CD4-positive, alpha-beta memory T cell (primary cell): ENCODE measurements at regions not wholly inside any gene's neighbourhood (a gene's known extent, or its start where the extent isn't known, plus 50 kb on each side); places are given as distances from the start of the nearest gene placed in this dataset.
A peak's percentile ranks its signal among the peaks of the same experiment; 100 is the strongest.

Experiments
- CTCF ChIA-PET: fragments of 350-600 bp; sonication (Branson Sonifier 250); formaldehyde crosslinking; loops from one replicate; lab custom pipeline; 2021; ENCODE audit warnings: inconsistent platforms; ENCODE audit not compliant: partially characterized antibody; lab: Charles Lee
- POLR2A ChIA-PET: fragments of 350-600 bp; sonication (Branson Sonifier 250); formaldehyde crosslinking; loops from one replicate; lab custom pipeline; 2021; ENCODE audit not compliant: partially characterized antibody; lab: Charles Lee
- DNase-seq, 5 donors: peaks; one replicate each; pipeline versions ENCODE4 v3.0.0 to v3.0.0-alpha.2; 2020 to 2022; ENCODE audit warnings: mixed read lengths in 1 of 5
- H3K27ac ChIP-seq: one replicate; pipeline ENCODE4 v1.7.0; 2013; ENCODE audit warnings: low read depth, low read length
- H3K27me3 ChIP-seq: 2 replicates; pipeline ENCODE4 v1.7.0; 2013; ENCODE audit warnings: mild to moderate bottlenecking, low read length, moderate library complexity; ENCODE audit not compliant: insufficient read depth
- H3K36me3 ChIP-seq: 2 replicates; pipeline ENCODE4 v1.7.0; 2013; ENCODE audit warnings: mild to moderate bottlenecking, low read length, moderate library complexity; ENCODE audit not compliant: insufficient read depth
- H3K4me1 ChIP-seq: 2 replicates; pipeline ENCODE4 v1.7.0; 2013; ENCODE audit warnings: mild to moderate bottlenecking, low read length, moderate library complexity; ENCODE audit not compliant: insufficient read depth
- H3K4me3 ChIP-seq, 2 donors: one replicate each; pipeline ENCODE4 v1.7.0; 2013; ENCODE audit warnings: low read length in 2 of 2, mild to moderate bottlenecking in 1 of 2
- H3K9me3 ChIP-seq, 2 donors: one replicate each; pipeline ENCODE4 v1.7.0; 2013; ENCODE audit warnings: low read length in 2 of 2, control low read depth in 1 of 2; ENCODE audit not compliant: control insufficient read depth in 1 of 2
- H3K27ac Mint-ChIP-seq, 7 donors: one replicate each; pipeline ENCODE4 v1.8.0; 2020 to 2021; ENCODE audit warnings: mixed read lengths in 7 of 7, mild to moderate bottlenecking in 6 of 7, inconsistent platforms in 3 of 7, moderate library complexity in 3 of 7
- H3K27me3 Mint-ChIP-seq, 2 donors: one replicate each; pipeline ENCODE4 v1.8.0; 2020 to 2021; ENCODE audit warnings: mixed read lengths in 2 of 2
- H3K36me3 Mint-ChIP-seq, 2 donors: one replicate each; pipeline ENCODE4 v1.8.0; 2020 to 2021; ENCODE audit warnings: mixed read lengths in 2 of 2, inconsistent platforms in 1 of 2, mild to moderate bottlenecking in 1 of 2
- H3K4me1 Mint-ChIP-seq, 4 donors: one replicate each; pipeline ENCODE4 v1.8.0; 2020 to 2021; ENCODE audit warnings: mixed read lengths in 4 of 4, mild to moderate bottlenecking in 1 of 4
- H3K4me3 Mint-ChIP-seq, 8 donors: one replicate each; pipeline ENCODE4 v1.8.0; 2020 to 2021; ENCODE audit warnings: mixed read lengths in 8 of 8, mild to moderate bottlenecking in 7 of 8, moderate library complexity in 6 of 8, inconsistent platforms in 3 of 8
- H3K9me3 Mint-ChIP-seq, 8 donors: one replicate each; pipeline ENCODE4 v1.8.0; 2020 to 2021; ENCODE audit warnings: mixed read lengths in 8 of 8, mild to moderate bottlenecking in 5 of 8, inconsistent platforms in 3 of 8, moderate library complexity in 1 of 8
- intact Hi-C: fragments of 100-400 bp; cut with micrococcal nuclease; formaldehyde crosslinking; loops from one replicate; pipeline ENCODE4 v1.15.1; 2023

GRCh38 chr2:217477583-217477982 is 525.2 kb downstream of the TNS1 start:
- CTCF ChIA-PET = no interaction called here
- H3K9me3 ChIP-seq = no peaks in the 10 kb centered on the region
- no peak for DNase-seq
- POLR2A ChIA-PET = no interaction called here
- no peaks in the 10 kb centered on the region for H3K27me3 ChIP-seq
- H3K4me1 ChIP-seq = no peaks in the 10 kb centered on the region
- Mint-ChIP-seq H3K4me3 (no peak overlapping the region), H3K4me1 (no peaks in the 10 kb centered on the region), H3K27me3 (no peaks in the 10 kb centered on the region), H3K9me3 (no peaks in the 10 kb centered on the region), H3K36me3 (peaks cover 2 to 10% of the 10 kb centered on the region in 2 donors), H3K27ac (no peak overlapping the region)
- H3K27ac ChIP-seq = no peak overlapping the region
- intact Hi-C loops = no loop called here
- H3K36me3 ChIP-seq = no peaks in the 10 kb centered on the region
- H3K4me3 ChIP-seq = no peak overlapping the region

DNA sequence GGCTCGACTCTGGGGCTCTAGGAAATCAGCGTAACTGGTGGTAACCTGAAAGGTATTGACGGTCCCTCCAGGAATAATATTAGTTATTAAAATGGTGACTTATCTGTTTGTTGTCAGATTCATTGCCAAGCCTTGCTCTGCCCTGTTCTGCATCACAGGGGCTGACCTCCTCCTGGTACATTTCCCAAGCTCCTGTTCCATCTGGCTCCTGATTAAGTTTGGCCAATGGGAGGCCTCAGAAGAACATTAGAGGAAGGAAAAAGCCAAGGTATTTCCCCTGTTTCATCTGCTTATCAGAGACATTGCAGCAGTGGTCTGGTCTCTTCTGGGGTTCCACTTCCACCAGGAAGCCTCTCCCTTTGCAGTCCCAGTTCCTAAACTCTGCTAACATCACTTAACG is 527.0 kb downstream of the TNS1 start:
- Mint-ChIP-seq H3K36me3 (peaks cover 2 to 10% of the 10 kb centered on the region in 2 donors), H3K27me3 (no peaks in the 10 kb centered on the region), H3K4me3 (no peak overlapping the region), H3K27ac (no peak overlapping the region), H3K4me1 (no peaks in the 10 kb centered on the region), H3K9me3 (no peaks in the 10 kb centered on the region)
- Histone ChIP-seq H3K36me3 (no peaks in the 10 kb centered on the region), H3K27me3 (no peaks in the 10 kb centered on the region), H3K27ac (no peak overlapping the region), H3K4me1 (no peaks in the 10 kb centered on the region), H3K4me3 (no peak overlapping the region), H3K9me3 (no peaks in the 10 kb centered on the region)
- intact Hi-C loops = no loop called here
- ChIA-PET POLR2A (no interaction called here), CTCF (no interaction called here)
- no peak for DNase-seq

DNA sequence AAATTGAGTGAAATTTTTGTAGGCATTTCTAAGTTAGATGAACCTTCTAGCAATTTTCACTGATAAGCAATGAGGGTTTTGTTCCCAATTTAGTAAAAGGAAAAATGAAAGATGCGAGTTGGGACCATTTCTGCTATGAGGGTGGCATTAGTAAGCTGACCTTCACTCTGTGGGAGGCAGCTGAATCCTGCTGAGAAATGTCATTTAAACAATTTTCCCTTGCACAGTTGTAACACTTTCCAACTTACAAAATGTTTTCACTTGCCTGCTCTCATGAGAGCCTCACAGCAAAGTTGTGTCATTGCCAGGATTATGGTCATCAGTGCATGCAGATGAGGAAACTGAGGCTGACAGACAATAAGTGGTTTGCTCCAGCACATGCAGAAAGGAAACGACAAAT is 527.7 kb downstream of the TNS1 start:
- H3K9me3 ChIP-seq = no peaks in the 10 kb centered on the region
- no peaks in the 10 kb centered on the region for H3K27me3 ChIP-seq
- H3K36me3 ChIP-seq = no peaks in the 10 kb centered on the region
- ChIA-PET CTCF (no interaction called here), POLR2A (no interaction called here)
- Mint-ChIP-seq H3K27me3 (no peaks in the 10 kb centered on the region), H3K4me1 (no peaks in the 10 kb centered on the region), H3K36me3 (peaks cover 2 to 10% of the 10 kb centered on the region in 2 donors), H3K27ac (no peak overlapping the region), H3K4me3 (no peak overlapping the region), H3K9me3 (no peaks in the 10 kb centered on the region)
- H3K4me1 ChIP-seq = no peaks in the 10 kb centered on the region
- intact Hi-C loops = no loop called here
- DNase-seq = no peak
- no peak overlapping the region for H3K27ac ChIP-seq
- H3K4me3 ChIP-seq = no peak overlapping the region

DNA sequence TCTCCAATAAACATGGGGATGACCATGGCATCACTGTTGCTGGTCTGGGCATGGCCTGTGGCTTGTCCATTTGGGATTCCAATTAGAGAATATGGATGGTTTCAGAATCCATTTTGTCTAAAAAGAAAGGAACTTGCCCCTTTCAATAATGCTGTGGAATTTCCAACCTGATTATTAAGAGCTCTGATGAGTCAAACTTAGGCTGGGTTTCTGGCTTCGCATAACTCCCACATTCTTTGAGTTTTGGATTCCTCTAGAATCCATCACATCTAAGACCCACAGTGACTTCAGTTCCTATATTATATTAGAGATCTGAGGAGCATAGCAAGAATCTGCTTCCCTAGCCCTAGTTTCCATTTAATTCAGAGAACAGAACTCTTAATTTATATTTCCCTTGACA is 531.5 kb downstream of the TNS1 start:
- Mint-ChIP-seq H3K36me3 (peaks cover 1 to 6% of the 10 kb centered on the region in 2 donors), H3K27ac (no peak overlapping the region), H3K4me1 (no peaks in the 10 kb centered on the region), H3K27me3 (no peaks in the 10 kb centered on the region), H3K4me3 (no peak overlapping the region), H3K9me3 (no peaks in the 10 kb centered on the region)
- no peaks in the 10 kb centered on the region for H3K9me3 ChIP-seq
- no peaks in the 10 kb centered on the region for H3K27me3 ChIP-seq
- H3K27ac ChIP-seq = no peak overlapping the region
- H3K4me1 ChIP-seq = no peaks in the 10 kb centered on the region
- CTCF ChIA-PET = no interaction called here
- H3K4me3 ChIP-seq = no peak overlapping the region
- no peaks in the 10 kb centered on the region for H3K36me3 ChIP-seq
- no peak for DNase-seq
- intact Hi-C loops = no loop called here
- POLR2A ChIA-PET = no interaction called here

DNA sequence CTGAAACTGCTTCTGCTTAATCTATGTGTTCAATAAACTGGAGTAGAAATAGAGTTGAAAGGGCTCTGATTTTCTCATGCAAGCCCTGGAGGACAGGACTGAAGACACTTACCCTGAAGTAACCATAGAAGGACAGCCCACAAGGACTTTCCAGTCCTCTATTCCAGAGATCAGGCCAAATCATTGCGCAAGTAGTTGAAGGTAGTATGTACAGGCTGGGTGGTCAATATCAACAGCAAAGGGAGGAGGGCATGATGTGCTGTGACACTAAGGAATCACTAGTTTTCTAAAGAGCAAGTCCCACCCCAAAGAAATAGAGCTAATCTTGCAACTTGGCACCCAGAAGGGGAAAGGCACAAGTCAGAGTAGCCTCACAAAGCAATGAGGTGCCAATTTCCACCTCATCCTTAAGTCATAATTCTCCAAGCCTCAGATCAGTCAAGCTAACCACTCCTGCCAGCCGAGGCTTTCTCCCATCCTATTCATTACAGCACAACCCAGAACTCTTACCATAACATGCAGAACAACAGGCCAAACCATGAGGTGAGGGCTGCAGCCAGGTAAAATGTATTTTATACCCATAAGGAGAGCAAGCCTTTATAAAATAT is 533.5 kb downstream of the TNS1 start:
- Mint-ChIP-seq H3K4me1 (no peaks in the 10 kb centered on the region), H3K27ac (peak overlapping the region in 1 of 7 donors; percentile 53), H3K9me3 (peaks cover 0 to 1% (median 0%) of the 10 kb centered on the region in 8 donors), H3K36me3 (peaks cover 1 to 4% of the 10 kb centered on the region in 2 donors), H3K27me3 (peaks cover 0 to 1% of the 10 kb centered on the region in 2 donors), H3K4me3 (no peak overlapping the region)
- intact Hi-C loops = no loop called here
- no peaks in the 10 kb centered on the region for H3K27me3 ChIP-seq
- no peak overlapping the region for H3K4me3 ChIP-seq
- H3K9me3 ChIP-seq = no peaks in the 10 kb centered on the region
- DNase-seq = no peak
- no peaks in the 10 kb centered on the region for H3K36me3 ChIP-seq
- no peaks in the 10 kb centered on the region for H3K4me1 ChIP-seq
- ChIA-PET CTCF (no interaction called here), POLR2A (no interaction called here)
- no peak overlapping the region for H3K27ac ChIP-seq

DNA sequence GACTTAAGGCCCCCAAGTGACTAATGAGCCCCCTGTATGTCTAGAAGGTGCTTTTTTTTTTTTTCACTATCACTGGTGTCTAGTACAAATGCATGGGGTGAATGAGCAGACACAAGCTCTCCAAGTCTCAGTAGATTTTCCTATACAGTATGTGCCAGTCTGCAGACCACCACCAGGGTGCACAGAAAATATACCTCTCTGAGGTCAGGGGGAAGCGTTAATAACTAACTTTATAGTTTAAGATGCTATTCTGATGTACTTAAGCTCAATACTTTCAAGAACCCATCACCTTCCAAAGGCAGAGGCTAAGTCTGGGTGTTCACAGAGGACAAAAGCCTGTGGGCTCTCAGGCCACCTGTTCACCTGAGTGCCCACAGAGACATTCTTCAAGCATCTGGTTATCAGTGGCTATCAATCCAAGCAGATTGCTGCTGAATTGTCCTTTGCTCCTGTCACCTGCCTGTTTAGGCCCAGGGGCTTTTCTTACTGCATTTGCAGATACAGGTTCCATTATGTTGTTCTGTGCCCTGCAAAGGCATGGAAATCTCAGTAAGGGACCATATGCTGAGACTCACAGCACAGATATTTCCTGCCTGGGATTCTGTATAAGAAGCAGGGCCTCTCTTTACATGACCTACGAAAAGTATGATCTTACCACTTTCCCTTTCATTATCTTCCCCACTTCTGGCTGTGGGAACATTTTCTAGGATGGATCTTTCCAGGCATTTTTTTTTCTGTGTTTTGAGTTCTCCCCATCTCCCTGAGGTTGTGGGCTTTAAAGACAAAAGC is 534.6 kb downstream of the TNS1 start:
- Histone ChIP-seq H3K4me1 (no peaks in the 10 kb centered on the region), H3K27ac (no peak overlapping the region), H3K4me3 (no peak overlapping the region), H3K36me3 (no peaks in the 10 kb centered on the region), H3K27me3 (no peaks in the 10 kb centered on the region), H3K9me3 (no peaks in the 10 kb centered on the region)
- H3K27ac Mint-ChIP-seq = no peak overlapping the region
- ChIA-PET POLR2A (no interaction called here), CTCF (no interaction called here)
- H3K4me1 Mint-ChIP-seq = no peaks in the 10 kb centered on the region
- no peak overlapping the region for H3K4me3 Mint-ChIP-seq
- peaks cover 0 to 1% (median 0%) of the 10 kb centered on the region in 8 donors for H3K9me3 Mint-ChIP-seq
- DNase-seq = no peak
- H3K36me3 Mint-ChIP-seq = peaks cover 0 to 1% of the 10 kb centered on the region in 2 donors
- H3K27me3 Mint-ChIP-seq = peaks cover 0 to 1% of the 10 kb centered on the region in 2 donors
- intact Hi-C loops = no loop called here

- H3K4me3 Mint-ChIP-seq = no peak overlapping the region
- POLR2A ChIA-PET = no interaction called here
- H3K4me1 Mint-ChIP-seq = no peaks in the 10 kb centered on the region
- peaks cover 0 to 1% of the 10 kb centered on the region in 2 donors for H3K36me3 Mint-ChIP-seq
- no peak for DNase-seq
- CTCF ChIA-PET = no interaction called here
- Histone ChIP-seq H3K27ac (no peak overlapping the region), H3K4me3 (no peak overlapping the region), H3K36me3 (no peaks in the 10 kb centered on the region), H3K27me3 (no peaks in the 10 kb centered on the region), H3K4me1 (no peaks in the 10 kb centered on the region), H3K9me3 (no peaks in the 10 kb centered on the region)
- H3K27ac Mint-ChIP-seq = no peak overlapping the region
- peaks cover 0 to 1% (median 0%) of the 10 kb centered on the region in 8 donors for H3K9me3 Mint-ChIP-seq
- intact Hi-C loops = no loop called here
- H3K27me3 Mint-ChIP-seq = peaks cover 0 to 1% of the 10 kb centered on the region in 2 donors
Observed at GRCh38 chr2:217467331-217467730, 535.5 kb downstream of the TNS1 start.
